ENCODE measurements at regions not wholly inside any gene's neighbourhood (a gene's known extent, or its start where the extent isn't known, plus 50 kb on each side); places are given as distances from the start of the nearest gene placed in this dataset.
"Not testable (repeated sequence)": the region's sequence is repeated elsewhere in the genome, so short reads cannot be mapped to it uniquely, and the experiment has no call there.

- H3K36me3 ChIP-seq (ENCODE audit: control insufficient read depth, insufficient read depth, low read length); H3K27me3 ChIP-seq (ENCODE audit: control insufficient read depth, insufficient read depth, low read length); H3K27me3 Mint-ChIP-seq; H3K27ac Mint-ChIP-seq; H3K4me3 ChIP-seq (ENCODE audit: low read depth, low read length); H3K9me3 Mint-ChIP-seq; H3K4me3 Mint-ChIP-seq; DNase-seq; H3K9me3 ChIP-seq (ENCODE audit: control insufficient read depth in 2 of 2, low read length in 2 of 2); H3K27ac ChIP-seq (ENCODE audit: insufficient read depth, low read length, poor library complexity, severe bottlenecking); ATAC-seq (ENCODE audit: low read depth in 2 of 2); H3K36me3 Mint-ChIP-seq; H3K4me1 ChIP-seq (ENCODE audit: control insufficient read depth, insufficient read depth, low read length, poor library complexity, severe bottlenecking); H3K4me1 Mint-ChIP-seq: not testable (repeated sequence)
Observed at GRCh38 chr6:167239470-167239869, 51.6 kb upstream of the UNC93A start.

- Histone ChIP-seq H3K4me1 (ENCODE audit: control insufficient read depth, insufficient read depth, low read length, poor library complexity, severe bottlenecking) (no peaks in the 10 kb centered on the region), H3K27ac (ENCODE audit: insufficient read depth, low read length, poor library complexity, severe bottlenecking) (no peak overlapping the region), H3K27me3 (ENCODE audit: control insufficient read depth, insufficient read depth, low read length) (no peaks in the 10 kb centered on the region), H3K4me3 (ENCODE audit: low read depth, low read length) (no peak overlapping the region), H3K36me3 (ENCODE audit: control insufficient read depth, insufficient read depth, low read length) (no peaks in the 10 kb centered on the region), H3K9me3 (ENCODE audit: control insufficient read depth in 2 of 2, low read length in 2 of 2) (no peaks in the 10 kb centered on the region)
- peaks cover 8% of the 10 kb centered on the region for H3K27me3 Mint-ChIP-seq
- no peak for DNase-seq
- ATAC-seq (ENCODE audit: low read depth in 2 of 2), result no peak
- no peaks in the 10 kb centered on the region for H3K9me3 Mint-ChIP-seq
- no peaks in the 10 kb centered on the region for H3K4me1 Mint-ChIP-seq
- no peak overlapping the region for H3K27ac Mint-ChIP-seq
- no peak overlapping the region for H3K4me3 Mint-ChIP-seq
- no peaks in the 10 kb centered on the region for H3K36me3 Mint-ChIP-seq
Observed at GRCh38 chr6:167240034-167240541, 51.0 kb upstream of the UNC93A start.

Measured in CD4-positive, CD25-positive, alpha-beta regulatory T cell (primary cell).